ENCODE measurements at regions not wholly inside any gene's neighbourhood (a gene's known extent, or its start where the extent isn't known, plus 50 kb on each side); places are given as distances from the start of the nearest gene placed in this dataset.

GRCh38 chrX:39112143-39112542, 310.9 kb downstream of the MID1IP1 start:
- no peak for TF ChIP-seq EZH2phosphoT487 (IDR thresholded peaks at IDR 0.05; ENCODE audit: insufficient read depth, low read depth)
- TF ChIP-seq EZH2 (IDR thresholded peaks at IDR 0.05; ENCODE audit: insufficient read depth, poor library complexity, severe bottlenecking), result no peak
